Endothelial cell of umbilical vein (primary cell): ENCODE measurements at regions not wholly inside any gene's neighbourhood (a gene's known extent, or its start where the extent isn't known, plus 50 kb on each side); places are given as distances from the start of the nearest gene placed in this dataset.

Experiments
- BruUV-seq: library from RNA; stranded (reverse); fragments of 400-500 nt; replicated peaks from 2 replicates; lab custom pipeline; 2021; lab: Mats Ljungman, UMichigan
- CTCF ChIA-PET: fragments of 300-600, 350-600 bp; sonication (Branson Sonifier 250); formaldehyde crosslinking; loops from one replicate; lab custom pipeline; 2021; ENCODE audit warnings: antibody characterized with exemption, inconsistent platforms; lab: Charles Lee
- POLR2A ChIA-PET: fragments of 300-600, 350-600 bp; sonication (Branson Sonifier 250); formaldehyde crosslinking; loops from one replicate; lab custom pipeline; 2021; ENCODE audit warnings: antibody characterized with exemption, inconsistent platforms; lab: Charles Lee
- DNase-seq: peaks from one replicate; pipeline ENCODE4 v3.0.0-alpha.2; 2011; ENCODE audit warnings: low read depth, low spot score
- FAIRE-seq: peaks from 2 replicates; lab custom pipeline; 2011; peaks lifted over from hg19 to GRCh38; lab: Jason Lieb, UNC
- H2AFZ ChIP-seq: 2 replicates; pipeline ENCODE4 v1.6.0; 2012; ENCODE audit warnings: low read depth, low read length, control low read depth, inconsistent platforms
- H3K27ac ChIP-seq: 2 replicates; pipeline ENCODE4 v1.5.1; 2011; ENCODE audit warnings: low read depth, mild to moderate bottlenecking, control low read depth, low read length, moderate library complexity; ENCODE audit not compliant: insufficient read depth
- H3K27me3 ChIP-seq, 2 experiments: 2 replicates each; pipeline versions ENCODE4 v1.6.0 to v1.6.1; 2011; ENCODE audit warnings: low read length in 2 of 2, mixed read lengths in 1 of 2; ENCODE audit not compliant: control insufficient read depth in 2 of 2, insufficient read depth in 2 of 2
- H3K36me3 ChIP-seq, 2 experiments: 2 replicates in 1 of 2; 3 replicates in 1 of 2; pipeline ENCODE4 v1.5.1; 2011; ENCODE audit warnings: low read length in 2 of 2, mild to moderate bottlenecking in 1 of 2, moderate library complexity in 1 of 2; ENCODE audit not compliant: control insufficient read depth in 2 of 2, insufficient read depth in 2 of 2; ENCODE audit errors: extremely low read depth in 1 of 2
- H3K4me1 ChIP-seq: 3 replicates; pipeline ENCODE4 v1.5.1; 2011; ENCODE audit warnings: mild to moderate bottlenecking, low read length; ENCODE audit not compliant: control insufficient read depth, insufficient read depth; ENCODE audit errors: extremely low read depth
- H3K4me2 ChIP-seq: 2 replicates; pipeline ENCODE4 v1.6.1; 2011; ENCODE audit warnings: low read length, control low read depth, mixed read lengths; ENCODE audit not compliant: insufficient read depth
- H3K4me3 ChIP-seq, 3 experiments: fragments of 200-600 bp in 1 of 3; sonication (generic), shearing (Covaris generic) in 1 of 3; replicated peaks in 1 of 3; 2 replicates each; pipeline ENCODE4 v1.5.1; 2011 to 2016; ENCODE audit warnings: control low read depth in 3 of 3, low read length in 3 of 3, mild to moderate bottlenecking in 2 of 3, inconsistent platforms in 1 of 3, low read depth in 1 of 3, moderate library complexity in 1 of 3; ENCODE audit not compliant: insufficient read depth in 1 of 3
- H3K79me2 ChIP-seq: 2 replicates; pipeline ENCODE4 v1.6.0; 2012; ENCODE audit warnings: low read length, inconsistent platforms; ENCODE audit not compliant: control insufficient read depth, insufficient read depth
- H3K9ac ChIP-seq: replicated peaks from 2 replicates; pipeline ENCODE3; 2011; ENCODE audit warnings: low read length, control low read depth; ENCODE audit not compliant: insufficient read depth; ENCODE audit errors: extremely low read depth
- H3K9me1 ChIP-seq: replicated peaks from 3 replicates; pipeline ENCODE4 v1.6.0; 2011; ENCODE audit warnings: mild to moderate bottlenecking, low read length; ENCODE audit not compliant: control insufficient read depth, insufficient read depth; ENCODE audit errors: extremely low read depth
- H3K9me3 ChIP-seq: replicated peaks from 2 replicates; pipeline ENCODE4 v1.5.1; 2012; ENCODE audit warnings: low read length, inconsistent platforms; ENCODE audit not compliant: control insufficient read depth, insufficient read depth
- H4K20me1 ChIP-seq: replicated peaks from 2 replicates; pipeline ENCODE3; 2011; ENCODE audit warnings: mild to moderate bottlenecking, low read length; ENCODE audit not compliant: control insufficient read depth, insufficient read depth; ENCODE audit errors: extremely low read depth
- EZH2 ChIP-seq: IDR thresholded peaks from 2 replicates; pipeline ENCODE4 v1.6.1; 2012; ENCODE audit warnings: borderline replicate concordance, low read depth, mild to moderate bottlenecking, moderate library complexity, low read length, inconsistent platforms; ENCODE audit not compliant: severe bottlenecking
- FOS ChIP-seq: IDR thresholded peaks from 2 replicates; pipeline ENCODE4 v1.6.1; 2011; ENCODE audit warnings: mild to moderate bottlenecking, low read length, moderate library complexity, borderline replicate concordance; ENCODE audit not compliant: insufficient read depth
- GATA2 ChIP-seq: IDR thresholded peaks from 2 replicates; pipeline ENCODE4 v1.7.0; 2011; ENCODE audit warnings: low read depth, mild to moderate bottlenecking, moderate library complexity, mixed read lengths, low read length; ENCODE audit not compliant: insufficient read length, insufficient read depth
- JUN ChIP-seq: IDR thresholded peaks from 2 replicates; pipeline ENCODE4 v1.6.1; 2011; ENCODE audit warnings: borderline replicate concordance, low read depth; ENCODE audit not compliant: insufficient read length, insufficient read depth
- MYC ChIP-seq: IDR thresholded peaks from one replicate; pipeline ENCODE4 v1.6.1; 2011; ENCODE audit warnings: mild to moderate bottlenecking, low read depth, low read length
- POLR2A ChIP-seq: IDR thresholded peaks from 2 replicates; pipeline ENCODE4 v1.6.1; 2012; ENCODE audit warnings: low read depth, mild to moderate bottlenecking, control low read depth, low read length
- POLR2AphosphoS5 ChIP-seq: IDR thresholded peaks from 2 replicates; pipeline ENCODE4 v1.6.1; 2012; ENCODE audit warnings: low read depth, mild to moderate bottlenecking, control low read depth, low read length, moderate library complexity; ENCODE audit not compliant: insufficient read depth
- dilution Hi-C: fragments of 300-500 bp; cut with MboI; formaldehyde crosslinking; loops from one replicate; pipeline ENCODE4 v1.15.0; 2019; ENCODE audit warnings: low sequenced_read_pairs; ENCODE audit not compliant: extremely low pct_ligation_motif_present
- intact Hi-C: fragments of 100-400 bp; cut with micrococcal nuclease; formaldehyde crosslinking; loops from one replicate; pipeline ENCODE4 v1.10.0; 2022
- TF ChIP-seq, protein P1 (sequence below): IDR thresholded peaks from 2 replicates; pipeline ENCODE4 v1.6.1; 2011; ENCODE audit not compliant: insufficient read depth, insufficient read length
- TF ChIP-seq, protein P2 (sequence below), 2 donors: IDR thresholded peaks; 1 replicate in 1 of 2; 2 replicates in 1 of 2; pipeline ENCODE4 v1.5.1; 2011; ENCODE audit warnings: low read length in 2 of 2, mild to moderate bottlenecking in 2 of 2, moderate library complexity in 2 of 2, control low read depth in 1 of 2, inconsistent platforms in 1 of 2, low read depth in 1 of 2; ENCODE audit not compliant: insufficient read depth in 1 of 2; ENCODE audit errors: extremely low read depth in 1 of 2

DNA sequence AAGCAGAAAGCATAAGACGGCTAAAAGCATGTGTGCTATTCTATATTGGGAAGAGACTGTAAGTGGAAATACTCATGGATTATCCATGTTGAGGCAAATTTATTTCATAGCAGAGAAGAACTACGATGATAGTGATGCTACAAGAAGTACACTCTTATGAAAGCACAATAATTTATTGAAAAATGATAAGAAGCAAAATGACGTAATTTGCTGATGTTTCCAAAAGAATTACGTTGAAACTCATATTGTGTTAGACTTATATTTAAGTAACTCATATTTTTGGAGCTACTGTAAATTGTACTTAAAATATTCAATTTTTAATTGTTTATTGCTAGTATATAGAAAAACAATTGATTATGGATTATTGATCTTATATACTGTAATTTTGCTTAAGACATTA is 1622.5 kb downstream of the REEP3 start:
- Histone ChIP-seq H3K27me3 (no peaks in the 10 kb centered on the region), H3K4me3 (no peak overlapping the region), H3K9ac (no peak overlapping the region), H3K79me2 (no peaks in the 10 kb centered on the region), H3K4me1 (no peaks in the 10 kb centered on the region), H3K27ac (no peak overlapping the region), H3K9me1 (no peaks in the 10 kb centered on the region), H3K9me3 (no peaks in the 10 kb centered on the region), H3K36me3 (no peaks in the 10 kb centered on the region), H2AFZ (no peak overlapping the region), H4K20me1 (no peaks in the 10 kb centered on the region), H3K4me2 (no peak overlapping the region)
- no TSS peak for BruUV-seq
- FAIRE-seq (no peak), DNase-seq (no peak)
- dilution Hi-C loops (no loop called here), intact Hi-C loops (no loop called here)
- TF ChIP-seq POLR2A (no peak), MYC (no peak), EZH2 (no peak), FOS (no peak), JUN (no peak), GATA2 (no peak), POLR2AphosphoS5 (no peak)
- TF ChIP-seq, protein P1, sequence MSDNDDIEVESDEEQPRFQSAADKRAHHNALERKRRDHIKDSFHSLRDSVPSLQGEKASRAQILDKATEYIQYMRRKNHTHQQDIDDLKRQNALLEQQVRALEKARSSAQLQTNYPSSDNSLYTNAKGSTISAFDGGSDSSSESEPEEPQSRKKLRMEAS = no peak
- TF ChIP-seq, protein P2, sequence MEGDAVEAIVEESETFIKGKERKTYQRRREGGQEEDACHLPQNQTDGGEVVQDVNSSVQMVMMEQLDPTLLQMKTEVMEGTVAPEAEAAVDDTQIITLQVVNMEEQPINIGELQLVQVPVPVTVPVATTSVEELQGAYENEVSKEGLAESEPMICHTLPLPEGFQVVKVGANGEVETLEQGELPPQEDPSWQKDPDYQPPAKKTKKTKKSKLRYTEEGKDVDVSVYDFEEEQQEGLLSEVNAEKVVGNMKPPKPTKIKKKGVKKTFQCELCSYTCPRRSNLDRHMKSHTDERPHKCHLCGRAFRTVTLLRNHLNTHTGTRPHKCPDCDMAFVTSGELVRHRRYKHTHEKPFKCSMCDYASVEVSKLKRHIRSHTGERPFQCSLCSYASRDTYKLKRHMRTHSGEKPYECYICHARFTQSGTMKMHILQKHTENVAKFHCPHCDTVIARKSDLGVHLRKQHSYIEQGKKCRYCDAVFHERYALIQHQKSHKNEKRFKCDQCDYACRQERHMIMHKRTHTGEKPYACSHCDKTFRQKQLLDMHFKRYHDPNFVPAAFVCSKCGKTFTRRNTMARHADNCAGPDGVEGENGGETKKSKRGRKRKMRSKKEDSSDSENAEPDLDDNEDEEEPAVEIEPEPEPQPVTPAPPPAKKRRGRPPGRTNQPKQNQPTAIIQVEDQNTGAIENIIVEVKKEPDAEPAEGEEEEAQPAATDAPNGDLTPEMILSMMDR (IDR thresholded peaks at IDR 0.05; ENCODE audit: extremely low read depth in 1 of 2, insufficient read depth in 1 of 2, low read depth in 1 of 2, low read length in 2 of 2) = no peak
- ChIA-PET POLR2A (no interaction called here), CTCF (interaction anchor here (1.1 kb wide), 1 partner anchor 20 kb away, joined by 4 read pairs; no protein-coding TSS in a partner anchor)
